ENCODE measurements at regions not wholly inside any gene's neighbourhood (a gene's known extent, or its start where the extent isn't known, plus 50 kb on each side); places are given as distances from the start of the nearest gene placed in this dataset.

DNA sequence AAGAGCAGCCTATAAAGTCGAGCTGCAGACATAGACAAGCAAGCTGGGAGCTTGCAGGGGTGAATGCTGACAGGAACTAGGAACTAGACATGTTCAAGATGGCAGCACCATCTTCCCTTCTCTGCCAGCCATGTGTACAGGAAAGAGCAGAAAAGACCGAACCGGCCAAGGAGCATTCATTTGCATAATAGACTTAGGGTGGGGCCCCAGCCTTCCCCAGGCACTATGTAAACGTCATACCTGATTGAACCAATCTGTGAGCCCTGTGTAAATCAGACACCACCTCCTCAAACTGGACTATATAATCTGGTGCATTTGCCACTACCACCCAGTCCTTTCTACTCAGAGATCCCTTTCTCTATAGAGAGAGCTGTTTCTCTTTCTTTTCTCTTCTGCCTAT lies 106.9 kb upstream of the FAM3C start:
- no peaks in the 10 kb centered on the region for H3K27me3 ChIP-seq
- no peaks in the 10 kb centered on the region for H3K9me3 ChIP-seq (replicated peaks in 1 of 3)
- H3K27ac ChIP-seq = no peak overlapping the region
- H3K4me1 ChIP-seq (replicated peaks in 1 of 2) = no peaks in the 10 kb centered on the region
- no peak overlapping the region for H3K4me3 ChIP-seq
- no peaks in the 10 kb centered on the region for H3K36me3 ChIP-seq (replicated peaks in 1 of 2)
- 80 to 87% (median 81%) methylated on average over 4 of the region's 4 CpGs for WGBS, 4 donors
- DNase-seq = no peak
- no peak for TF ChIP-seq CTCF (IDR thresholded peaks at IDR 0.05)
- TF ChIP-seq POLR2A (IDR thresholded peaks at IDR 0.05) = no peak
- intact Hi-C loops (cut with DNase I) = no loop called here

DNA sequence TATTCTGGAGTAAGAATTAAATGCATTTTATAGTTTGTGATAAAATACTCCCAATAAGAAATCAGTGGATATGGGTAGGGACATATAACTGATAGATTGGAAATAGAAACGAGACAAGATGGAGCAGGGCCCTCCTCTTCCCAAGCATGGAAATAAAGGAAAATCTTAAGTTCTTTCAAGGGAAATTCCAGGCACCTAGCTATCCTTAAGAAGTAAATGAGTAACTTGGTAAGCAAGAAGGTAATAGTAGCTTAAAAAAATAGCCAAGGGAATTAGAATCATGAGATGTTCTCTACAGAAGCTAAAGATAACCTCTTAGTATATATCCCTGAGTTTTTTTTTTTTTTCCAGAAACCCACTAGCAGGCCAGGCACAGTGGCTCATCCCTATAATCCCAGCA lies 105.5 kb upstream of the FAM3C start:
- no peak for TF ChIP-seq CTCF (IDR thresholded peaks at IDR 0.05)
- no peak for TF ChIP-seq POLR2A (IDR thresholded peaks at IDR 0.05)

DNA sequence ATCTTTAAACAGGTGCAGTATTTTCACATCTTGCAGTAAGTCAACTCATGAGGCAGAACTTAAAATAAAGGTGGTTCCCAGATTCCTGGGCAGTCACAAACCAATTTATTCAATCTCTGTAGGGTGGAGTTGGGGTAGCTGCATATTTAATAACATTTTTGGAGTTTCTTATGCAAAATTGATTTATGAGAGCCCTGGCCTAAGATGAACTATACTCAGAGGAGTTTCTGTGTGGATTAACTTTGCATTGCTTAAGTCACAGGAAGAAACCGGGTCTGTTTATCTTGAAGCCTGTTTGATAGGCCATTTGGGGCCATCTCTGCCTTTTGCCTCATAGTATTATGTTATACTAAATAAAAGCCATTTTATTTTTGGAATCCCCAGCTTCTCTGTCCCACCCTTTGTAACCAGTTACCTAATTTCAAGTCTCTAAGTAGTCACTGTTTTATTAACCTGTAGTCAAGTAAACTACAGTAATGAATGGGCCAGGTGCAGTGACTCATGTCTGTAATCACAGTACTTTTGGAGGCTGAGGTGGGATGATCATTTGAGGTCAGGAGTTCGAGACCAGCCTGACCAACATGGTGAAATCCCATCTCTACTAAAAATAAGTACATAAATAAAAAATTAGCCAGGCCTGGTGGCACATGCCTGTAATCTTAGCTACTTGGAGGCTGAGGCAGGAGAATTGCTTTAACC lies 104.4 kb upstream of the FAM3C start:
- 79 to 86% (median 80%) methylated on average over 2 of the region's 2 CpGs for WGBS, 4 donors
- intact Hi-C loops (cut with DNase I) = no loop called here
- H3K27me3 ChIP-seq = no peaks in the 10 kb centered on the region
- DNase-seq = no peak
- no peak overlapping the region for H3K27ac ChIP-seq
- H3K4me1 ChIP-seq (replicated peaks in 1 of 2) = no peaks in the 10 kb centered on the region
- no peaks in the 10 kb centered on the region for H3K9me3 ChIP-seq (replicated peaks in 1 of 3)
- no peaks in the 10 kb centered on the region for H3K36me3 ChIP-seq (replicated peaks in 1 of 2)
- TF ChIP-seq POLR2A (IDR thresholded peaks at IDR 0.05) (no peak), CTCF (IDR thresholded peaks at IDR 0.05) (no peak)
- no peak overlapping the region for H3K4me3 ChIP-seq

More for the DNA sequence above, 105.5 kb upstream of the FAM3C start:
- Histone ChIP-seq H3K27ac (no peak overlapping the region), H3K36me3 (replicated peaks in 1 of 2) (no peaks in the 10 kb centered on the region), H3K4me1 (replicated peaks in 1 of 2) (no peaks in the 10 kb centered on the region), H3K9me3 (replicated peaks in 1 of 3) (no peaks in the 10 kb centered on the region), H3K27me3 (no peaks in the 10 kb centered on the region), H3K4me3 (no peak overlapping the region)
- no peak for DNase-seq
- intact Hi-C loops (cut with DNase I) = no loop called here
- WGBS, 4 donors = 79 to 96% (median 87%) methylated on average over 1 of the region's 1 CpG

- Histone ChIP-seq H3K9me3 (replicated peaks in 1 of 3) (no peaks in the 10 kb centered on the region), H3K27ac (no peak overlapping the region), H3K27me3 (no peaks in the 10 kb centered on the region), H3K4me1 (replicated peaks in 1 of 2) (no peaks in the 10 kb centered on the region), H3K4me3 (no peak overlapping the region), H3K36me3 (replicated peaks in 1 of 2) (no peaks in the 10 kb centered on the region)
- DNase-seq = no peak
- intact Hi-C loops (cut with DNase I) = no loop called here
- no peak for TF ChIP-seq CTCF (IDR thresholded peaks at IDR 0.05)
- no peak for TF ChIP-seq POLR2A (IDR thresholded peaks at IDR 0.05)
- WGBS, 4 donors = 80 to 88% (median 85%) methylated on average over 4 of the region's 4 CpGs
Observed at GRCh38 chr7:121499624-121500023, 103.5 kb upstream of the FAM3C start.
